IPS DF 6.9 (cell line): ENCODE measurements at regions not wholly inside any gene's neighbourhood (a gene's known extent, or its start where the extent isn't known, plus 50 kb on each side); places are given as distances from the start of the nearest gene placed in this dataset.
A peak's percentile ranks its signal among the peaks of the same experiment; 100 is the strongest.

ENCODE experiments used
- DNase-seq: peaks from one replicate; pipeline ENCODE4 v3.0.0-alpha.2; 2013; ENCODE audit warnings: low read depth, low spot score
- H3K27ac ChIP-seq: one replicate; pipeline ENCODE4 v1.5.1; 2013; ENCODE audit warnings: low read length, control low read depth
- H3K27me3 ChIP-seq: 2 replicates; pipeline ENCODE4 v1.6.1; 2013; ENCODE audit warnings: mild to moderate bottlenecking, low read length; ENCODE audit not compliant: control insufficient read depth, insufficient read depth
- H3K36me3 ChIP-seq: 2 replicates; pipeline ENCODE4 v1.6.1; 2013; ENCODE audit warnings: low read length; ENCODE audit not compliant: control insufficient read depth, insufficient read depth
- H3K4me1 ChIP-seq: 2 replicates; pipeline ENCODE4 v1.6.1; 2013; ENCODE audit warnings: low read length; ENCODE audit not compliant: control insufficient read depth, insufficient read depth
- H3K4me3 ChIP-seq: 2 replicates; pipeline ENCODE4 v1.5.1; 2013; ENCODE audit warnings: mild to moderate bottlenecking, low read length
- H3K9me3 ChIP-seq: 2 replicates; pipeline ENCODE4 v1.6.1; 2013; ENCODE audit warnings: low read length, inconsistent platforms; ENCODE audit not compliant: control insufficient read depth, insufficient read depth
- WGBS: extraction: QIAGEN DNeasy Blood & Tissue Kit; methylation state at CpG from one replicate; pipeline ENCODE4 v1.1.7; 2013; ENCODE audit warnings: mixed read lengths, missing lambda C conversion rate; ENCODE audit not compliant: insufficient read length, insufficient coverage; 5-methylcytosine and 5-hydroxymethylcytosine counted together

DNA sequence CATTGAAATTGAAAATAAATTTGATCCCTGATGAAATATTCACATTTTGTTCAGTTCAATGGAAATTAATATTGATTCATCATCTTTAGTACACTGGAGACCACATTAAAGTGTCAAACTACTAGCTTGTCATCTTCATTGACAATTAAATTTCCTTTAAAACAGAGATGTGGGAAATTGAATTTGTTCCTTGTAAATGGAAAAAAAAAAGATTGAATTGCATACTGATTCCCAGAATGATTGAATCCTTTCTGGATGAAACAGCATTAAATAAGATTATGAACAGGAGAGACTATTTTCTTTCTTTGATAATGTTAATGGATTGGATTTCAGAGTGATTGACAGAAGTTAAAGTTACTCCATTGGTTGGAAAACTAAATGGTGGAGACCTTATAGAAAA is 241.3 kb upstream of the CNTNAP2 start:
- Histone ChIP-seq H3K4me1 (no peaks in the 10 kb centered on the region), H3K27me3 (no peaks in the 10 kb centered on the region), H3K27ac (no peak overlapping the region), H3K36me3 (no peaks in the 10 kb centered on the region), H3K4me3 (no peak overlapping the region), H3K9me3 (no peaks in the 10 kb centered on the region)
- DNase-seq: no peak

DNA sequence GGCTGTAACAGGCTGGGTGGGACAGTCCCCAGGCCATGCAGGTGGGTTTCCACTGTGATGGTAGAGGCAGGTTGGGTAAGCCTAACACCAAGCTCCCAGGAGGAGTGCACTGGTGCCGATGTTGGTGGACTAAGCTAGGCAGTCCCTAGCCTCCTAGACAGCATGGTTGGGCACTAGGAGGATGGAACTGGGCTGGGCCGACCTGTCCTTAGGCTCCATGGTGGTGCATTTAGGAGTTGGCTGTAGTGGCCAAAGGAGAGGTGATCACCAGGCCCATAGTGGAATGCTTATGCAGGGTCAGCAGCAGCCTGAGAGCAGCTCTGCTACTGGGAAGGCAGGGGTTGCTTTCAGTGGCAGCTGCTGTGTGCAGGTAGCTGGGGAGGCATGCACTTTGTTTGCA is 247.7 kb upstream of the CNTNAP2 start:
- Histone ChIP-seq H3K4me1 (no peaks in the 10 kb centered on the region), H3K36me3 (no peaks in the 10 kb centered on the region), H3K4me3 (no peak overlapping the region), H3K27ac (no peak overlapping the region), H3K27me3 (no peaks in the 10 kb centered on the region), H3K9me3 (no peaks in the 10 kb centered on the region)
- DNase-seq: no peak
- no CpG with 5 or more reads among the region's 2 CpGs for WGBS

DNA sequence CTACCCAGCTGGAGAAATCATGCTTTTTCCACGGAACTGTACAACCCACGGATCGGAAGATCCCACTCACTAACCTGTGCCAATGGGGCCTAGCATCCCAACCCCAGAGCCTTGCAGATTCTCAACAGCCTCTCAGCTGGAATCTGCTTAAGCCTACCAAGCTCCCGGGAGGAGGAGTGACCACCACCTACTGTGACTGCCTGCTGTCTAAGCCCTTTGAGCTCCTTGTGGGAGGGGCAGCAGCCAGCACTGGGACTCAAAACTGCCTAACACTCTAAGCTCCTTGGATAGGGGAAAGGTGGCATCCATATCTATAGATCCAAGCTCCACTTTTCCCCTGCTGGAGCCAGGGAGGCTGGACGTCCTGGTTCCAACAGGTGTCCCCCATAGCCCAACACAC is 254.4 kb upstream of the CNTNAP2 start:
- no peaks in the 10 kb centered on the region for H3K9me3 ChIP-seq
- no peaks in the 10 kb centered on the region for H3K4me1 ChIP-seq
- no peaks in the 10 kb centered on the region for H3K27me3 ChIP-seq
- WGBS: no CpG with 5 or more reads among the region's 5 CpGs
- DNase-seq: no peak
- no peak overlapping the region for H3K27ac ChIP-seq
- H3K4me3 ChIP-seq: no peak overlapping the region
- no peaks in the 10 kb centered on the region for H3K36me3 ChIP-seq

DNA sequence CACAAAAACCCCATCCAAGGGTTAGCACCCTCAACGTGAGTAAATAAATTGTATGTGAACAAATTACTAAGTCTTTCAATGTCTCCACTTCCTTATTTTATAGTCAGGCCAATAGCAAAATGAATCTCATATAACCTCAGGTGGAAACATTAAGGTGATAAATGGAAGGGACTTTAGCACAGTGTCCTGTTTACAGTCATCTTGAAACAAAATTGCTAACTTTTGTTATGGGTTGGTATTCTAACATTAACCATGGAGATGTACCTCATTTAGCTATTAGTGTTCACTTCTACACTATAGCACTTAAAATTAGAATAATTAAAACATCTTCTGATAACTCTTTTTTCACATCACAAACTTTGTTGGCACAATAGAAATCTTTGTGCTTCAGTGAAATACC is 255.8 kb upstream of the CNTNAP2 start:
- no peak overlapping the region for H3K27ac ChIP-seq
- WGBS: no CpG with 5 or more reads among the region's 1 CpG
- DNase-seq: no peak

DNA sequence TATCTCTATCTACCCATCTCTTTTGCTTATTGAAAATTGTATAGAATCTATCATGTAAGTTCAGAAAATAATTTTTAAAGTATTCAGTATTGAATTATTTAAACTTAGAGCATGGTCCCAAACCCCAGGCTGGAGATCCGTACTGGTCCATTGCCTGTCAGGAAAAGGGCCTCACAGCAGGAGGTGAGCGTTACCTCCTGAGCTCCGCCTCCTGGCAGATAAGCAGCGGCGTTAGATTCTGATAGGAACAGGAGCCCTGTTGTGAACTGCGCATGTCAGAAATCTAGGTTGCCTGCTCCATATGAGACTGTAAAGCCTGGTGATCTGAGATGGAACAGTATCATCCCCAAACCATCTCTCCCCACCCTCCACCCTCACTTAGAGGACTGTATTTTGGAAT is 266.0 kb upstream of the CNTNAP2 start:
- Histone ChIP-seq H3K4me3 (no peak overlapping the region), H3K4me1 (no peaks in the 10 kb centered on the region), H3K36me3 (no peaks in the 10 kb centered on the region), H3K27me3 (no peaks in the 10 kb centered on the region), H3K9me3 (no peaks in the 10 kb centered on the region), H3K27ac (no peak overlapping the region)
- DNase-seq: no peak
- WGBS: no CpG with 5 or more reads among the region's 6 CpGs

More for the DNA sequence above, 255.8 kb upstream of the CNTNAP2 start:
- H3K36me3 ChIP-seq: no peaks in the 10 kb centered on the region
- no peaks in the 10 kb centered on the region for H3K4me1 ChIP-seq
- no peaks in the 10 kb centered on the region for H3K9me3 ChIP-seq
- H3K4me3 ChIP-seq: no peak overlapping the region
- no peaks in the 10 kb centered on the region for H3K27me3 ChIP-seq

DNA sequence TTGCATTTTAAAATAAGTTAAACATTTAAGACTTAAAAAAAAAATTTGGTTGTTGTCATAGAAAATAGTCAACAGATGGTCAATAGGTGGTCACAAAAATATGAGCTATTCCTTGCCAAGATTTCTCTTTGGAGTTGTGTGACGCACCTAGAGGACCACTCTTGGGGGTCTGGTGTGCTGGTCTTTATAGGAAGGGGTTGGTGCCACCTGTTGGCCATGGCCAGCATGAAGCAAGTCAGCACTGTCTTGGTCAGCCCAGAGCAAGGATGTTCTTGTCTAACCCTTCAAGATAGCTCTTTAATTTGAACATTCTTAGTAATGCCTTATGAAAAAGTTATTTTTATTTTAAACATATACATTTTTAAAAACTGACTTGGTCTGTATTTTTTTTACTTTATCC is 267.9 kb upstream of the CNTNAP2 start:
- no peaks in the 10 kb centered on the region for H3K27me3 ChIP-seq
- WGBS: no CpG with 5 or more reads among the region's 1 CpG
- DNase-seq: peak; percentile 61
- H3K9me3 ChIP-seq: no peaks in the 10 kb centered on the region
- H3K36me3 ChIP-seq: no peaks in the 10 kb centered on the region
- no peak overlapping the region for H3K4me3 ChIP-seq
- 0 out of 2 replicates have a peak, but pooled peaks cover 1% of the 10 kb centered on the region for H3K4me1 ChIP-seq
- no peak overlapping the region for H3K27ac ChIP-seq

DNA sequence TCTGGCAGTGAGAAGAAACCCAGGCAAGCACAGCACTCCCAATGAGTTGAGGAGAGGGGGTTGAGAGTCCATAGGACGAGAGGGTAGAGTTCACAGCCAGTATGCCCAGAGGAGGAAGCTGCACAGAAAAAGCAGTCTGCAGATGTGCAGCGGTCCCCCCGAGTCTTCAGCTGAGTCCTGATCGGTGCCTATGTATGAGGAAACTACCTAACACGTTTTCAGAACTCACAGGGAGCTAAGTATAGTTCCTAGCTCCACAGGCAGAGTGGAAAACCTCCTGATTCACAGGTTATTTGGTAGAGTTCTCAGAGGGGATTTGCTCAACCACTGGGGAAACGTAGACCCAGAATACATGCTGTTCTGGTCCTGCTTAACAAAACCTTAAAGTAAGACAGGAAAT is 271.3 kb upstream of the CNTNAP2 start:
- Histone ChIP-seq H3K27me3 (no peaks in the 10 kb centered on the region), H3K36me3 (no peaks in the 10 kb centered on the region), H3K27ac (no peak overlapping the region), H3K4me3 (no peak overlapping the region), H3K4me1 (0 out of 2 replicates have a peak, but pooled peaks cover 1% of the 10 kb centered on the region), H3K9me3 (no peaks in the 10 kb centered on the region)
- DNase-seq: no peak
- no CpG with 5 or more reads among the region's 6 CpGs for WGBS

DNA sequence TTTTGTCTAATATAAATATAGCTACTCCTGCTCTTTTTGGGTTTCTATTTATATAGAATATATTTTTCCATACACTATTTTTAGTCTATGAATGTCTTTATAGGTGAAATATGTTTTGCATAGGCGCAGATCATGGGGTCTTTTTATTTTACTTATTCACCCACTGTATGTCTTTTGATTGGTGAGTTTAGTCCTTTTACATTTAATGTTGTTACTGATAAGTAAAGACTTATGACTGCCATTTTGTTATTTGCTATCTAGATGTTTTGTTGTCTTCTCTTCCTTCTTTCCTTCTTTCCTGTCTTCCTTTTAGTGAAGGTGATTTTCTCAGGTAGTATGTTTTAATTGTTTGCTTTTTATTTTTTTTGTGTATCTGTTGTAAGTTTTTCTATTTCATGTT is 276.8 kb upstream of the CNTNAP2 start:
- no peaks in the 10 kb centered on the region for H3K36me3 ChIP-seq
- no peak for DNase-seq
- no peak overlapping the region for H3K4me3 ChIP-seq
- no peak overlapping the region for H3K27ac ChIP-seq
- no peaks in the 10 kb centered on the region for H3K9me3 ChIP-seq
- WGBS: no CpG with 5 or more reads among the region's 1 CpG
- no peaks in the 10 kb centered on the region for H3K27me3 ChIP-seq
- H3K4me1 ChIP-seq: no peaks in the 10 kb centered on the region

DNA sequence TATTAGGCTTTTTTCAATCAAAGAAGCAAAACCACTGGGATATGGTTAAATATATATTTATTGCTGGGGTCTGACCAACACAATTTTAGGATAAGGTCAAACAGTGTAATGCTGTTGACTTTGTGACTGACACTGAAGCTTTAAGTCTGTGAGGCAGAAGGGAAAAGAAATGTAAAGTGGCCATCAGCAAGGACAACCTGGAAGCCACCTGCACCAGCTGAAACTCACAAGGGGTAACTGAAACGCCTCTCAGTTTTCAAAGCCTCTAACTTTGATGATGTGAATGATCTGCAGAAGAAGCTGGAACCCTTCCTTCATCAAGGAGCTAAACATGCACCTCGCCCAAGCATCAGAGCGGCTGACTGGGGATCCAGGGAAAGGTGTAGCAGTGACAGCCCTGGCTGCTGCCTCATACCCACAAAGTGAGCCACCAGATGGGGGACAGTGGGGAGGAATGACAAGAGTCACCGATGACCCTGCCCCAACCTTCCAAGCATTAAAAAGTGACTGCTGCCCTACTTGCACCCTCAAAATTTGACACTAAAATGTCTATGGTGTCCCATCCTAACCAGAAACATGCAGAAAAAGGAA is 284.9 kb upstream of the CNTNAP2 start:
- no peak for DNase-seq
- Histone ChIP-seq H3K27ac (no peak overlapping the region), H3K4me1 (no peaks in the 10 kb centered on the region), H3K9me3 (no peaks in the 10 kb centered on the region), H3K27me3 (no peaks in the 10 kb centered on the region), H3K4me3 (no peak overlapping the region), H3K36me3 (no peaks in the 10 kb centered on the region)
- no CpG with 5 or more reads among the region's 4 CpGs for WGBS

DNA sequence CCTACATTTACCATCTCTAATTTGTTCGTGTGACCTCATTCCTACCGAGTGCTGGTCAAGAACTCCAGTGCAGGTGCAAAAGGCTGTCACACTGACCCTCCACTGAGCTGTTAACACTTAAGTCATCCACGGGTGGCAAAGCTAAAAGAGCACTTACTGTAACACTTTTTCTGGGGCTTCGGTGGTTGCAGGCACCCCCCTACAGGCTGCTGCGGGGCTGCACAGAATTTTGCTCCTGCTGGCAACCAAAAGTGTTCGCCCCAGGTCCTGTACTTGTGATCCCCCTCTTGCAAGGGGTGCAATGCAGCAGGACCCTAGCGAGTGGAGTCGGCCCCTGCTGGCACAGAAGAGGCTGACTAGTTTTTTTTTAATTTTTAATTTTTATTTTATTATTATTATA is 298.9 kb upstream of the CNTNAP2 start:
- no peaks in the 10 kb centered on the region for H3K36me3 ChIP-seq
- H3K4me1 ChIP-seq: no peaks in the 10 kb centered on the region
- H3K27me3 ChIP-seq: no peaks in the 10 kb centered on the region
- H3K9me3 ChIP-seq: no peaks in the 10 kb centered on the region
- H3K27ac ChIP-seq: no peak overlapping the region
- WGBS: no CpG with 5 or more reads among the region's 8 CpGs
- DNase-seq: no peak
- H3K4me3 ChIP-seq: no peak overlapping the region

DNA sequence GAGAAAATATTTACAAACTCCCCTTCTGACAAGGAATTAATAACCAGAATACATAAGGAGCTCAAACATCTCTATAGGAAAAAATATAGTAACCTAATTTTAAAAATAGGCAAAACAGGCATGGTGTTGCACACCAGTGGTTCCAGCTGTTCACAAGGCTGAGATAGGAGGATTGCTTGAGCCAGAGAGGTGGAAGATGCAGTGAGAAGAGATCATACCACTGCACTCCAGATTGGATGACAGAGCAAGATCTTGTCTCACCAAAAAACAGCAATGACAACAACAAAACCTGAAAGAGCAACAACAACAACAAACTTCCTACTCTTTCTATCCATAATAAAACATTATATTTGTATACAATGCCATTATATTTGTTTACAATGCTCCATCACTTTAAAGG is 304.4 kb upstream of the CNTNAP2 start:
- Histone ChIP-seq H3K27me3 (no peaks in the 10 kb centered on the region), H3K36me3 (no peaks in the 10 kb centered on the region), H3K27ac (no peak overlapping the region), H3K4me3 (no peak overlapping the region), H3K4me1 (no peaks in the 10 kb centered on the region), H3K9me3 (no peaks in the 10 kb centered on the region)
- DNase-seq: no peak
